Hepatocyte (in vitro differentiated cells): ENCODE measurements at regions not wholly inside any gene's neighbourhood (a gene's known extent, or its start where the extent isn't known, plus 50 kb on each side); places are given as distances from the start of the nearest gene placed in this dataset.

Experiments
- DNase-seq: peaks from one replicate; pipeline ENCODE4 v3.0.0-alpha.2; 2016; ENCODE audit warnings: low spot score
- H2AFZ ChIP-seq: fragments of 200-600 bp; sonication (generic); 2 replicates; pipeline ENCODE4 v1.6.0; 2016; ENCODE audit warnings: antibody characterized with exemption, mild to moderate bottlenecking
- H3K27ac ChIP-seq: fragments of 200-600 bp; sonication (generic); 2 replicates; pipeline ENCODE4 v1.5.1; 2016; ENCODE audit warnings: mild to moderate bottlenecking
- H3K27me3 ChIP-seq: fragments of 200-600 bp; sonication (generic); 2 replicates; pipeline ENCODE4 v1.6.1; 2016
- H3K36me3 ChIP-seq: fragments of 200-600 bp; sonication (generic); replicated peaks from 2 replicates; pipeline ENCODE4 v1.5.1; 2016; ENCODE audit warnings: low read depth; ENCODE audit not compliant: insufficient read depth
- H3K4me1 ChIP-seq: fragments of 200-600 bp; sonication (generic); 2 replicates; pipeline ENCODE4 v1.5.1; 2016; ENCODE audit warnings: mild to moderate bottlenecking, moderate library complexity; ENCODE audit not compliant: insufficient read depth
- H3K4me2 ChIP-seq: fragments of 200-600 bp; sonication (generic); 2 replicates; pipeline ENCODE4 v1.6.0; 2016
- H3K4me3 ChIP-seq: fragments of 200-600 bp; sonication (generic); 2 replicates; pipeline ENCODE4 v1.5.1; 2016; ENCODE audit warnings: mild to moderate bottlenecking
- H3K79me2 ChIP-seq: fragments of 200-600 bp; sonication (generic); 2 replicates; pipeline ENCODE4 v1.6.0; 2017; ENCODE audit warnings: mild to moderate bottlenecking
- H3K9me2 ChIP-seq: fragments of 200-600 bp; sonication (generic); replicated peaks from 2 replicates; pipeline ENCODE4 v1.6.0; 2017; ENCODE audit warnings: mild to moderate bottlenecking; ENCODE audit not compliant: insufficient read depth
- H3K9me3 ChIP-seq: fragments of 200-600 bp; sonication (generic); 2 replicates; pipeline ENCODE4 v1.5.1; 2016; ENCODE audit warnings: low read depth, mild to moderate bottlenecking
- H4K20me1 ChIP-seq: fragments of 200-600 bp; sonication (generic); 2 replicates; pipeline ENCODE4 v1.6.0; 2016; ENCODE audit warnings: mild to moderate bottlenecking; ENCODE audit not compliant: insufficient read depth, poor library complexity, severe bottlenecking
- CTCF ChIP-seq: fragments of 200-600 bp; sonication (generic); IDR thresholded peaks from 2 replicates; pipeline ENCODE4 v1.5.1; 2016; ENCODE audit warnings: antibody characterized with exemption, mild to moderate bottlenecking; ENCODE audit not compliant: poor library complexity
- EZH2 ChIP-seq: fragments of 200-600 bp; sonication (generic); IDR thresholded peaks from 2 replicates; pipeline ENCODE4 v1.6.1; 2016; ENCODE audit warnings: antibody characterized with exemption, mild to moderate bottlenecking, borderline replicate concordance
- EZH2phosphoT487 ChIP-seq: fragments of 200-600 bp; sonication (generic); IDR thresholded peaks from one replicate; pipeline ENCODE4 v1.6.1; 2018; ENCODE audit warnings: antibody characterized with exemption, mild to moderate bottlenecking, low read depth, moderate library complexity; ENCODE audit not compliant: unreplicated experiment, severe bottlenecking
- WGBS: methylation state at CpG from one replicate; pipeline ENCODE4 v1.1.6; 2016; ENCODE audit warnings: low lambda C conversion rate; ENCODE audit errors: missing lambda C conversion rate; 5-methylcytosine and 5-hydroxymethylcytosine counted together

- Histone ChIP-seq H4K20me1 (no peaks in the 10 kb centered on the region), H2AFZ (peak overlapping the region; percentile 26), H3K9me3 (no peaks in the 10 kb centered on the region), H3K36me3 (no peaks in the 10 kb centered on the region), H3K4me2 (peak overlapping the region; percentile 63), H3K79me2 (no peaks in the 10 kb centered on the region), H3K27ac (peak overlapping the region; percentile 32), H3K9me2 (no peaks in the 10 kb centered on the region), H3K4me1 (peaks cover 21% of the 10 kb centered on the region), H3K4me3 (no peak overlapping the region), H3K27me3 (no peaks in the 10 kb centered on the region)
- WGBS, result 53% methylated on average over 19 of the region's 19 CpGs
- DNase-seq, result no peak
- TF ChIP-seq EZH2 (no peak), EZH2phosphoT487 (no peak), CTCF (no peak)
Measured at GRCh38 chr3:182729903-182730674, 63.2 kb upstream of the ATP11B start.

- WGBS, result 67% methylated on average over 1 of the region's 1 CpG
- Histone ChIP-seq H2AFZ (peak overlapping the region; percentile 26), H3K4me3 (no peak overlapping the region)
Measured at GRCh38 chr3:182730675-182731042, 62.6 kb upstream of the ATP11B start.

GRCh38 chr3:182731764-182732163 lies 61.5 kb upstream of the ATP11B start:
- no peaks in the 10 kb centered on the region for H3K9me2 ChIP-seq
- WGBS, result 95% methylated on average over 3 of the region's 3 CpGs
- TF ChIP-seq EZH2phosphoT487 (no peak), CTCF (no peak), EZH2 (no peak)
- H3K27ac ChIP-seq, result no peak overlapping the region
- DNase-seq, result no peak
- no peaks in the 10 kb centered on the region for H3K79me2 ChIP-seq
- H2AFZ ChIP-seq, result no peak overlapping the region
- H3K9me3 ChIP-seq, result no peaks in the 10 kb centered on the region
- no peaks in the 10 kb centered on the region for H3K27me3 ChIP-seq
- H3K4me1 ChIP-seq, result peaks cover 5% of the 10 kb centered on the region
- H3K4me2 ChIP-seq, result no peak overlapping the region
- H3K4me3 ChIP-seq, result no peak overlapping the region
- no peaks in the 10 kb centered on the region for H4K20me1 ChIP-seq
- H3K36me3 ChIP-seq, result no peaks in the 10 kb centered on the region

More at GRCh38 chr3:182730675-182731042, 62.6 kb upstream of the ATP11B start:
- H3K36me3 ChIP-seq, result no peaks in the 10 kb centered on the region
- H3K9me3 ChIP-seq, result no peaks in the 10 kb centered on the region
- peaks cover 16% of the 10 kb centered on the region for H3K4me1 ChIP-seq
- H3K27ac ChIP-seq, result peak overlapping the region; percentile 32
- TF ChIP-seq EZH2phosphoT487, result no peak
- no peak for TF ChIP-seq EZH2
- TF ChIP-seq CTCF, result no peak
- H3K27me3 ChIP-seq, result no peaks in the 10 kb centered on the region
- no peaks in the 10 kb centered on the region for H4K20me1 ChIP-seq
- H3K4me2 ChIP-seq, result peak overlapping the region; percentile 63
- H3K9me2 ChIP-seq, result no peaks in the 10 kb centered on the region
- DNase-seq, result peak; percentile 13
- no peaks in the 10 kb centered on the region for H3K79me2 ChIP-seq
